ENCODE measurements at regions not wholly inside any gene's neighbourhood (a gene's known extent, or its start where the extent isn't known, plus 50 kb on each side); places are given as distances from the start of the nearest gene placed in this dataset.
"Not testable (repeated sequence)": the region's sequence is repeated elsewhere in the genome, so short reads cannot be mapped to it uniquely, and the experiment has no call there.

GRCh38 chr11:114802878-114803277, 124.6 kb downstream of the NXPE2 start:
- DNase-seq (ENCODE audit: low read depth in 2 of 3, low spot score in 1 of 3): no peak

DNA sequence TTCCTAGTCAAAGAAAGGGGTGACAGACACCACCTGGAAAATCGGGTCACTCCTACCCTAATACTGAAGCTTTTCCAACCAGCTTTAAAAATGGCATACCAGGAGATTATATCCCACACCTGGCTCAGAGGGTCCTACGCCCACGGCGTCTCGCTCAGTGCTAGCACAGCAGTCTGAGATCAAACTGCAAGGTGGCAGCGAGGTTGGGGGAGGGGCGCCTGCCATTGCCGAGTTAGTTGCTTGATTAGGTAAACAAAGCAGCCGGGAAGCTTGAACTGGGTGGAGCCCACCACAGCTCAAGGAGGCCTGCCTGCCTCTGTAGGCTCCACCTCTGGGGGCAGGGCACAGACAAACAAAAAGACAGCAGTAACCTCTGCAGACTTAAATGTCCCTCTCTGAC, 127.1 kb downstream of the NXPE2 start:
- DNase-seq (ENCODE audit: low read depth in 2 of 3, low spot score in 1 of 3): not testable (repeated sequence)

GRCh38 chr11:114811971-114812370, 133.6 kb downstream of the NXPE2 start:
- DNase-seq (ENCODE audit: low read depth in 2 of 3, low spot score in 1 of 3): no peak

DNA sequence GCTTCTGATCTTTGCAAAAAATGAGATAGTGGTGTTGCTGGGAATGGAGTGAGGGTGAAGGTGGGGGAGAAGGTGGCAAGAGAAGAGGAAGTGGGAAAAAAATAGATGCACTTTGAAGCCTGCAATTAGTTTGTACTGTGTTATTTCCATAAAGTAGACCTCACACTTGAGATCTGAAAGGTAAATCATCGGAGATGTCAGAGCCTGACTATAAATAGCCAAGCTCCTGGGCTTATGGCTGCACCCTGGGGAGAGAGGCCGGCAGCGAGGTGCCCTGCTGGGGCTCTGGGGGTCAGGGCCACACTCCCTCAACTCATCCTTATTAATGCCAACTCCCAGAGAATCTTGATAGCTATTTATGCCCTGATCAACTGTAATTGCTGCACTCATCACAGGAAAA, 134.4 kb downstream of the NXPE2 start:
- no peak for DNase-seq (ENCODE audit: low read depth in 2 of 3, low spot score in 1 of 3)

DNA sequence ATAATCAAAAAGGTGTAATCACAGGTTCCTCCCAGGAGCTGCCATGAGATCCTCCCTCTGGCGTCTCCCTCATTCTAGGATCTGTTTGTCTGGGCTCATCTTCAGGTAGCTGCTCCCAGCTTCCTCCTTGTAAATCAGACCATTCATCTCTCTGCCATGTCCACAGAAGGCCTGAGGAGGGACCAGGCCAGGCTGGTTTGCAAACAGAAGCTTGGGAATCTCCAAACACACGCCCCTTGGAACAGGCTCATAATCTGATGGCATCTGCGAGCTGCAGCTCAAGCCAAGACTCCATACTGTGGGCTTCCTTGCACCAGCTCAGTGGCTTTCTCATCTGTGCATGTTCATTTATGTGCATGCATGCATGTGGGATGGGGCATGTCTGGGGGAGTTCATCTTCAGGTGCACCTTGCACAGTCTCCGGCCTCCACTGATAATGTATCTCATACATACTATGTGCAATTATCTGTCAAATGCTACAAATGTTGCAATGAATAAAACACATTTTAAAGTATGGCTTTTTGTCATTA, 134.9 kb downstream of the NXPE2 start:
- no peak for DNase-seq (ENCODE audit: low read depth in 2 of 3, low spot score in 1 of 3)

- DNase-seq (ENCODE audit: low read depth in 2 of 3, low spot score in 1 of 3): no peak
Measured at GRCh38 chr11:114815176-114815575, 136.8 kb downstream of the NXPE2 start.

DNA sequence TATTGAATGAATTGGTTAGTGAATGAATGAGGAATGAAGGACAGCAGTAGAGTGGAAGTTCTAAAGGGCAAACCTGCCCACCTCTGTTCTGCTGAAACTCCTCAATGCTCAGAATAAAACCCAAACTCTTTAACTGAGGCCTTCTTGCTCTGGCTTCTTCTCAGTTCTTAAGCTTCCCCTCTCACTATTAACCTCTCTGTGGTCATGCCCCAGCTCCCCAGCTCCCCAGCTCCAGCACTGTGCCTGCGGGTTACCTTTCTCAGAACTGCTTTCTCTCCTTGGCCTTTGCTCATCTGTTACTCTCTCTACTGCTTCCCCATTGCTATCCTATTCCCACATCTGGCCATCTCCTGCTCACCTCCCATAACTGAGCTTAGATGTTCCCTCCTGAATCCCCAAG, 137.4 kb downstream of the NXPE2 start:
- no peak for DNase-seq (ENCODE audit: low read depth in 2 of 3, low spot score in 1 of 3)

DNA sequence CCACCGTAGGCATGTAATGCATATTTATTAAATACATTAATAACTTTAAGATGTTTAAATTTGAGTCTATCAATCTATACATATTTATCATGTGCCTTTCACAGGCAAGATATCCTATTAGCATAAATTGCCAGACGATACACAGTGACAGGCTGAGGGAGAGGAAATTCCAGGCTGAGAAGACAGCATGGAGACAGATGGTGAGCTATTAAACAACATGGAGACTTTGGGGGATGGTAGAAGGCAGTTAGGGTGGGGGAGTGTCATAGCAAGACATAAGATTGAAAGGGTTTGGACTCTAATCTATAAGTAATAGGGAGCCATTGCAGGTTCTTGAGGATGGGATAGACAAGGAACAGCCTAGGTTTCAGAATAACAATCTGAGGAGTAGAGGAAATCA, 138.5 kb downstream of the NXPE2 start:
- DNase-seq (ENCODE audit: low read depth in 2 of 3, low spot score in 1 of 3): no peak

DNA sequence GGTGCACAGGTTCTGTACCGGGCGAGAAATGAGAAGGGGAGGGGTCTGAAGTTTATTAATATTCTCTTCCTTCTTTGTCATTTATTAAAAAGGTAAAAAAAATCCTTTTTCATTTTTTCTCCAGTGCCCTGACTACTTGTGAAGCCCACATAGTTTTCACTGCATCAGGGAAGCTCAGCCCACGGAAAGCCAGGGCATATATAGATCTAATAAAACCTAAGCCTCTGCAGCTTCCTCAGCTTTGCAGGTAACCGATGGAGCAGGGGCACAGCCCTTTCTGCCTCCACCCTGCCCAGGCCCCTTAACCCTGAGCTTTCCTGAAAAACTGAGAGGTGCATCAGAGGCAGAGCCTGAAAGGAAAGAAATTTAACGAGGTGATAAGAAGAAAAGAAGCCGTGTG, 140.1 kb downstream of the NXPE2 start:
- DNase-seq (ENCODE audit: low read depth in 2 of 3, low spot score in 1 of 3): no peak

DNA sequence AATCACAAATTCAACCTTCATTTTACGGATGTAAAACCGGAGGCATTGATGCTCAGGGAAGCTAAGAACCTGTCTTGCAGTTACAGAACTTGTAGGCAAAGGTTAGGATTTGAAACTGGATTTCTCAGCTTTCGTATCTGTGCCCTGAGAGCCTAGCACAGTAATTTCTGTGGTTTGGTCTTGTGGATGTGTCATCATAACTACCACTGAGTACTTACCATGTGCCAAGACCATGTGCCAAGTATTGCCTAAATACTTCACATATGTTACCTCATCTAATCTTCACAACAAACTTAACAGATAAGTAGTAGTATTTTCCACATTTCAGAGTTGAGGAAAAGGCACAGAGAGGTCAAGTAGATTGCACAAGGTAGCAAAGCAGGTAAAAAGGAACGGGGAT, 140.7 kb downstream of the NXPE2 start:
- DNase-seq (ENCODE audit: low read depth in 2 of 3, low spot score in 1 of 3): no peak

- no peak for DNase-seq (ENCODE audit: low read depth in 2 of 3, low spot score in 1 of 3)
Measured at GRCh38 chr11:114820621-114821020, 142.3 kb downstream of the NXPE2 start.

DNA sequence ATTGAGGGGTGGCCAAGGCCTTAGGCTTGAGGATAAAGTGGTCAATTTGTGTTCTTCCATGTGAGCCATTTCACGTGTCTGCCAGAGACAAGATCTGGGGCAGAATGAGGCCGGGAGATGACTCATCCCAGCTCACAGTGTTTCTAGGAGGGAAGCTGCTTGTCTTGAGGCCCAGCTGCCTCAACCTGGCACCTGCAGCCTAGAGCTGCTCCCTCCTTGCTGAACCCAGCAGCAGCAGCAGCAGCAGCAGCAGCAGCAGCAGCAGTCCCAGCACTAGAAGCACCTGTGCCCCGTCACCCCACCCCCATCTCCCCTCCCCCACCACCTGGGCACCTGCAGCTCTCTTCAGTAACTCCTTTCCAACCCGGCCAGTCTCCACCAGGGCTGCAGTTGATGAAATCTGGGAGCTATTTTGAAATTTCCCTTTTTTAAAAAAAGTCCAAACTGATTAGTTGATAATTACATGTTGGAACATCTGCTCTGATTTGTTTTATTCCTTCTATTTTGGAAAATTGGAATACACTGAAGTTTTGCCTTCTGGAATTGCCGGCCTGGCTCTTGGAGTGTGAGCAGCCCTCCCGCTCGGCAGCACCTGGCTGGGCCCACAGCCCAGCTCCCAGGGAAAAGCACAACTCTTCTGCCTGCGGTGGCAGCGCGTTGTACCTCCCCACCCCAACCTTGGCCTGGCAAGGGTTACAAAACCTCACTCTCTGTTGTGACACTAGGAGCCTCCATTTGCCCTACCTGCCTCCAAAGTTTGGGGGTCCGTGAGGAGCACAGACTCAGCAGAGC, 143.5 kb downstream of the NXPE2 start:
- DNase-seq (ENCODE audit: low read depth in 2 of 3, low spot score in 1 of 3): no peak

DNA sequence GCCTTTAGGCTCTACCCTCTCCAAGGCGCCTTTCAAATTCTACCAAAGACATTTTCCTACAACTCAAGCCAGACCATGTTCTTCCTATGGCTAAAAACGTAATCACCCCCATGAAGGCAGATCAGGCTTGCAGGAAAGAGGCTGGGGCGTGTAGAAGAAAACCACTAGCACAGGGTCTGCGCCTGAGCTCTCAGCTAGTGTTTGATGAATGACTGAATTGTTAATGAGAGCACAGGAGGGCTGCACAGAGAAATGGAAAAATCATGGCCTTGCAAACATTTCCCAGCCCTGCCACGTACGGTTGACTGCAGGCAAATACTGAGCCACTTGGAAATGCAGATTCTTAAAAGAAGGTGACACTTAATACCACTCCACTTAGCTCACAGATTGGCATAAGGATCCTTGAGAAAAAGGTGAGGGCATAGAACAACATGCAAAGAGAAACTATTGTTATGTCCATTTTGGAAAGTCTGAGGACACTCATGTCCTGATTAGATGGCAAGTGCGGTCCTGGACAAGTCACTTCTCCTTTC, 148.6 kb downstream of the NXPE2 start:
- no peak for DNase-seq (ENCODE audit: low read depth in 2 of 3, low spot score in 1 of 3)

DNA sequence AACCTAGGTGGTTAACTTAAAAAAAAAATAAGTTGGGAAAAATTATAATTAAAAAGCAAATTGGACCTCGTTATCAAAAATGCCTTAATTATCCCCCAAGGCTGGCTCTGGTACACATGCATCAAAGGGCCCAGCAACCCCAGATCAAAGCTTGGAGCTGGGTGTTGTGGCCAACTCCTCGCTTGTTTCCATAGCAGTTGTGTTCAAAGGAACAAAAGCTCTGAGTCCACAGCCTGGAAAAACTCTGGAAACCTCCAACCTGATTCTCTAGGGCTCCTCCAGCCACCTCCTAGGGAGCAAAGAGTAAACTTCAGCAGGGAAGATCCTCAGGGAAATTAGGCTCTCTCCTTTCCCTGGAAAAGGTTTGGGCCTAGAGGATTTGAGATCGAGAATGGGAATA, 149.4 kb downstream of the NXPE2 start:
- DNase-seq (ENCODE audit: low read depth in 2 of 3, low spot score in 1 of 3): no peak

GRCh38 chr11:114832532-114833125, 154.3 kb downstream of the NXPE2 start:
- DNase-seq (ENCODE audit: low read depth in 2 of 3, low spot score in 1 of 3): no peak

DNA sequence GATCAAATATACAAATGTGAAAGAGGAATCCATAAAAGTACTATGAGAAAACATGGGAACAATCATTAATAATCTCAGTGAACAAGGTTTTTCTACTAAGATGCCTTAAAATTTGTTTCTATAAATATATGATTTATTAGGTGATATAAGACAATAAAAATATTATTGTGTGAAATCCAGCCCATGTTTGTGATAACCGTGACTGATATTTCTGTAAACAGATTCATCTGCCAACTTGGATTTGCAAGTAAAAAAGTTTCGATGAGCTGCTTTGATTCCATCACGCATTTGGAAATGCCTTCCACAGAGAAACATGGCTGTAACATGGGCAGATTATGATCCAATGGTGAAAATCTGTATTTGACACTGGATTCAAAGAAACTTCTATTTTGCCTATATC, 157.8 kb downstream of the NXPE2 start:
- no peak for DNase-seq (ENCODE audit: low read depth in 2 of 3, low spot score in 1 of 3)

GRCh38 chr11:114844896-114845295, 166.6 kb downstream of the NXPE2 start:
- no peak for DNase-seq (ENCODE audit: low read depth in 2 of 3, low spot score in 1 of 3)

GRCh38 chr11:114845766-114846415, 167.6 kb downstream of the NXPE2 start:
- DNase-seq (ENCODE audit: low read depth in 2 of 3, low spot score in 1 of 3): no peak

GRCh38 chr11:114846416-114846791, 168.1 kb downstream of the NXPE2 start:
- no peak for DNase-seq (ENCODE audit: low read depth in 2 of 3, low spot score in 1 of 3)

- no peak for DNase-seq (ENCODE audit: low read depth in 2 of 3, low spot score in 1 of 3)
Measured at GRCh38 chr11:114847306-114847975, 169.1 kb downstream of the NXPE2 start.

DNA sequence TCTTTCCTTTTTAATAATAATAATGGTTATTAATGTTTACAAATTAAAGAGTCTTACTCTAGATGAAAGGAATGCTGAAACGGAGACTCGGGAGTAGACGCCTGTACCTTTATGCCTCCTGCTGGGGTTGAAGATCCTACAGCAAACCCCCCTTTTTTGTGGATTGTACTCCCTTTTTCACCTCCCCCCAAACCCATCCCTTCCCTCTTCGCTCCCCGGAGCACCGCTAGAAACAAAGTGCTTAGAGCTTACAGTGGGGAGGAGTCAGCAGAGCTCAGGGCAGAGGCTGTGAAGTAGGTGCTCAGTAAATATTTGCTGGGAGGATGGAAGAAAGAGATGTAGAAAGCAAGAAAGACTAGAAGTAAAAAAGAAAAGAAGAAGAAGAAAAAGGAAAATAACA, 169.7 kb downstream of the NXPE2 start:
- DNase-seq (ENCODE audit: low read depth in 2 of 3, low spot score in 1 of 3): no peak

Measured in stimulated activated CD4-positive, alpha-beta T cell treated with anti-CD3 and anti-CD28 coated beads, Interleukin-12 subunit alpha, Interleukin-12 subunit beta, amount 100 ng/mL, for 48 hours (primary cell).